ENCODE measurements at regions not wholly inside any gene's neighbourhood (a gene's known extent, or its start where the extent isn't known, plus 50 kb on each side); places are given as distances from the start of the nearest gene placed in this dataset.

DNA sequence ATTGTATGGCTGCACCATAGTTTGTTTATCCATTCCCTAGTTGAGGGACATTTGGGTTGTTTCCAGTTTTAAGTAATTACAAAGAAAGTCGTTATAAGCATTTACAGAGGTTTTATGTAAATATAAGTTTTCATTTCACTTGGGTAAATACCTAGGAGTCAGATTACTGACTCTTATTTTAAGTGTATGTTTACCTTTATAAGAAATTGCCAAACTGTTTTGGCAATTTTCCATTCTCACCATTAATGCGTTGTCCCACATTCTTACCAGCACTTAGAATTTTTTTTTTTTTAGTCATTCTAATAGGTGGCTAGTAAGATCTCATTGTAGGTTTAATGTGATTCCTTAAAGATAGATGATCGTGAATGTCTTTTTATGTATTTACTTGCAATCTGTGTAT lies 121.5 kb upstream of the NR3C2 start:
- H2AFZ ChIP-seq (ENCODE audit: control insufficient read depth, low read depth, low read length): no peak overlapping the region
- ATAC-seq: no peak
- intact Hi-C loops (cut with micrococcal nuclease; ENCODE audit: unreplicated experiment): no loop called here
- no peak overlapping the region for H3K4me2 ChIP-seq (ENCODE audit: control insufficient read depth, insufficient read depth)
- in situ Hi-C loops (cut with MboI): no loop called here
- FAIRE-seq: no peak
- no peaks in the 10 kb centered on the region for H3K4me1 ChIP-seq (ENCODE audit: control insufficient read depth, insufficient read depth, low read length)
- ChIA-PET CTCF (no interaction called here), SMC1A (ENCODE audit: uncharacterized antibody, unreplicated experiment) (no interaction called here), RAD21 (ENCODE audit: unreplicated experiment) (no interaction called here), POLR2A (no interaction called here)
- 2% methylated on average over 3 of the region's 3 CpGs for WGBS (ENCODE audit: insufficient coverage, insufficient replicate concordance, low lambda C conversion rate, missing lambda C conversion rate)
- no peaks in the 10 kb centered on the region for H3K79me2 ChIP-seq (ENCODE audit: control insufficient read depth, insufficient read depth, low read length)
- H3K27me3 ChIP-seq (replicated peaks in 1 of 2; ENCODE audit: control insufficient read depth in 2 of 2, insufficient read depth in 2 of 2, low read length in 1 of 2): no peaks in the 10 kb centered on the region
- H3K27ac ChIP-seq (ENCODE audit: control insufficient read depth, insufficient read depth): no peak overlapping the region
- BruUV-seq (replicated peaks): no TSS peak
- no peak overlapping the region for H3K9ac ChIP-seq (ENCODE audit: control insufficient read depth, insufficient read depth, low read length)
- no peak overlapping the region for H3K4me3 ChIP-seq
- H4K20me1 ChIP-seq (ENCODE audit: control insufficient read depth, insufficient read depth): no peaks in the 10 kb centered on the region
- DNase-seq (ENCODE audit: low read depth, low spot score): no peak
- no peaks in the 10 kb centered on the region for H3K9me3 ChIP-seq (replicated peaks; ENCODE audit: control insufficient read depth, insufficient read depth, low read length)
- H3K36me3 ChIP-seq (ENCODE audit: control insufficient read depth in 2 of 2, insufficient read depth in 2 of 2, low read length in 1 of 2): no peaks in the 10 kb centered on the region
- TF ChIP-seq CHD2 (IDR thresholded peaks at IDR 0.05; ENCODE audit: borderline replicate concordance, low read depth, low read length): no peak
- no peak for TF ChIP-seq CBX3 (IDR thresholded peaks at IDR 0.05; ENCODE audit: borderline replicate concordance, low read depth)
- TF ChIP-seq, protein P1, sequence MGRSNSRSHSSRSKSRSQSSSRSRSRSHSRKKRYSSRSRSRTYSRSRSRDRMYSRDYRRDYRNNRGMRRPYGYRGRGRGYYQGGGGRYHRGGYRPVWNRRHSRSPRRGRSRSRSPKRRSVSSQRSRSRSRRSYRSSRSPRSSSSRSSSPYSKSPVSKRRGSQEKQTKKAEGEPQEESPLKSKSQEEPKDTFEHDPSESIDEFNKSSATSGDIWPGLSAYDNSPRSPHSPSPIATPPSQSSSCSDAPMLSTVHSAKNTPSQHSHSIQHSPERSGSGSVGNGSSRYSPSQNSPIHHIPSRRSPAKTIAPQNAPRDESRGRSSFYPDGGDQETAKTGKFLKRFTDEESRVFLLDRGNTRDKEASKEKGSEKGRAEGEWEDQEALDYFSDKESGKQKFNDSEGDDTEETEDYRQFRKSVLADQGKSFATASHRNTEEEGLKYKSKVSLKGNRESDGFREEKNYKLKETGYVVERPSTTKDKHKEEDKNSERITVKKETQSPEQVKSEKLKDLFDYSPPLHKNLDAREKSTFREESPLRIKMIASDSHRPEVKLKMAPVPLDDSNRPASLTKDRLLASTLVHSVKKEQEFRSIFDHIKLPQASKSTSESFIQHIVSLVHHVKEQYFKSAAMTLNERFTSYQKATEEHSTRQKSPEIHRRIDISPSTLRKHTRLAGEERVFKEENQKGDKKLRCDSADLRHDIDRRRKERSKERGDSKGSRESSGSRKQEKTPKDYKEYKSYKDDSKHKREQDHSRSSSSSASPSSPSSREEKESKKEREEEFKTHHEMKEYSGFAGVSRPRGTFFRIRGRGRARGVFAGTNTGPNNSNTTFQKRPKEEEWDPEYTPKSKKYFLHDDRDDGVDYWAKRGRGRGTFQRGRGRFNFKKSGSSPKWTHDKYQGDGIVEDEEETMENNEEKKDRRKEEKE (IDR thresholded peaks at IDR 0.05): no peak
- TF ChIP-seq, protein P2, sequence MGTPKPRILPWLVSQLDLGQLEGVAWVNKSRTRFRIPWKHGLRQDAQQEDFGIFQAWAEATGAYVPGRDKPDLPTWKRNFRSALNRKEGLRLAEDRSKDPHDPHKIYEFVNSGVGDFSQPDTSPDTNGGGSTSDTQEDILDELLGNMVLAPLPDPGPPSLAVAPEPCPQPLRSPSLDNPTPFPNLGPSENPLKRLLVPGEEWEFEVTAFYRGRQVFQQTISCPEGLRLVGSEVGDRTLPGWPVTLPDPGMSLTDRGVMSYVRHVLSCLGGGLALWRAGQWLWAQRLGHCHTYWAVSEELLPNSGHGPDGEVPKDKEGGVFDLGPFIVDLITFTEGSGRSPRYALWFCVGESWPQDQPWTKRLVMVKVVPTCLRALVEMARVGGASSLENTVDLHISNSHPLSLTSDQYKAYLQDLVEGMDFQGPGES (IDR thresholded peaks at IDR 0.05): no peak
- TF ChIP-seq, protein P3, sequence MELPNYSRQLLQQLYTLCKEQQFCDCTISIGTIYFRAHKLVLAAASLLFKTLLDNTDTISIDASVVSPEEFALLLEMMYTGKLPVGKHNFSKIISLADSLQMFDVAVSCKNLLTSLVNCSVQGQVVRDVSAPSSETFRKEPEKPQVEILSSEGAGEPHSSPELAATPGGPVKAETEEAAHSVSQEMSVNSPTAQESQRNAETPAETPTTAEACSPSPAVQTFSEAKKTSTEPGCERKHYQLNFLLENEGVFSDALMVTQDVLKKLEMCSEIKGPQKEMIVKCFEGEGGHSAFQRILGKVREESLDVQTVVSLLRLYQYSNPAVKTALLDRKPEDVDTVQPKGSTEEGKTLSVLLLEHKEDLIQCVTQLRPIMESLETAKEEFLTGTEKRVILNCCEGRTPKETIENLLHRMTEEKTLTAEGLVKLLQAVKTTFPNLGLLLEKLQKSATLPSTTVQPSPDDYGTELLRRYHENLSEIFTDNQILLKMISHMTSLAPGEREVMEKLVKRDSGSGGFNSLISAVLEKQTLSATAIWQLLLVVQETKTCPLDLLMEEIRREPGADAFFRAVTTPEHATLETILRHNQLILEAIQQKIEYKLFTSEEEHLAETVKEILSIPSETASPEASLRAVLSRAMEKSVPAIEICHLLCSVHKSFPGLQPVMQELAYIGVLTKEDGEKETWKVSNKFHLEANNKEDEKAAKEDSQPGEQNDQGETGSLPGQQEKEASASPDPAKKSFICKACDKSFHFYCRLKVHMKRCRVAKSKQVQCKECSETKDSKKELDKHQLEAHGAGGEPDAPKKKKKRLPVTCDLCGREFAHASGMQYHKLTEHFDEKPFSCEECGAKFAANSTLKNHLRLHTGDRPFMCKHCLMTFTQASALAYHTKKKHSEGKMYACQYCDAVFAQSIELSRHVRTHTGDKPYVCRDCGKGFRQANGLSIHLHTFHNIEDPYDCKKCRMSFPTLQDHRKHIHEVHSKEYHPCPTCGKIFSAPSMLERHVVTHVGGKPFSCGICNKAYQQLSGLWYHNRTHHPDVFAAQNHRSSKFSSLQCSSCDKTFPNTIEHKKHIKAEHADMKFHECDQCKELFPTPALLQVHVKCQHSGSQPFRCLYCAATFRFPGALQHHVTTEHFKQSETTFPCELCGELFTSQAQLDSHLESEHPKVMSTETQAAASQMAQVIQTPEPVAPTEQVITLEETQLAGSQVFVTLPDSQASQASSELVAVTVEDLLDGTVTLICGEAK (IDR thresholded peaks at IDR 0.05; ENCODE audit: borderline replicate concordance): no peak
- TF ChIP-seq YY1 (IDR thresholded peaks at IDR 0.05; ENCODE audit: low read depth, low read length): no peak
- TF ChIP-seq, protein P4, sequence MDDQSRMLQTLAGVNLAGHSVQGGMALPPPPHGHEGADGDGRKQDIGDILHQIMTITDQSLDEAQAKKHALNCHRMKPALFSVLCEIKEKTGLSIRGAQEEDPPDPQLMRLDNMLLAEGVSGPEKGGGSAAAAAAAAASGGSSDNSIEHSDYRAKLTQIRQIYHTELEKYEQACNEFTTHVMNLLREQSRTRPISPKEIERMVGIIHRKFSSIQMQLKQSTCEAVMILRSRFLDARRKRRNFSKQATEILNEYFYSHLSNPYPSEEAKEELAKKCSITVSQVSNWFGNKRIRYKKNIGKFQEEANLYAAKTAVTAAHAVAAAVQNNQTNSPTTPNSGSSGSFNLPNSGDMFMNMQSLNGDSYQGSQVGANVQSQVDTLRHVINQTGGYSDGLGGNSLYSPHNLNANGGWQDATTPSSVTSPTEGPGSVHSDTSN (IDR thresholded peaks at IDR 0.05; ENCODE audit: insufficient replicate concordance, low read depth, low read length): no peak
- no peak for TF ChIP-seq SUPT20H (IDR thresholded peaks at IDR 0.05; ENCODE audit: borderline replicate concordance, control insufficient read depth, low read depth, low read length)
- TF ChIP-seq, protein P5, sequence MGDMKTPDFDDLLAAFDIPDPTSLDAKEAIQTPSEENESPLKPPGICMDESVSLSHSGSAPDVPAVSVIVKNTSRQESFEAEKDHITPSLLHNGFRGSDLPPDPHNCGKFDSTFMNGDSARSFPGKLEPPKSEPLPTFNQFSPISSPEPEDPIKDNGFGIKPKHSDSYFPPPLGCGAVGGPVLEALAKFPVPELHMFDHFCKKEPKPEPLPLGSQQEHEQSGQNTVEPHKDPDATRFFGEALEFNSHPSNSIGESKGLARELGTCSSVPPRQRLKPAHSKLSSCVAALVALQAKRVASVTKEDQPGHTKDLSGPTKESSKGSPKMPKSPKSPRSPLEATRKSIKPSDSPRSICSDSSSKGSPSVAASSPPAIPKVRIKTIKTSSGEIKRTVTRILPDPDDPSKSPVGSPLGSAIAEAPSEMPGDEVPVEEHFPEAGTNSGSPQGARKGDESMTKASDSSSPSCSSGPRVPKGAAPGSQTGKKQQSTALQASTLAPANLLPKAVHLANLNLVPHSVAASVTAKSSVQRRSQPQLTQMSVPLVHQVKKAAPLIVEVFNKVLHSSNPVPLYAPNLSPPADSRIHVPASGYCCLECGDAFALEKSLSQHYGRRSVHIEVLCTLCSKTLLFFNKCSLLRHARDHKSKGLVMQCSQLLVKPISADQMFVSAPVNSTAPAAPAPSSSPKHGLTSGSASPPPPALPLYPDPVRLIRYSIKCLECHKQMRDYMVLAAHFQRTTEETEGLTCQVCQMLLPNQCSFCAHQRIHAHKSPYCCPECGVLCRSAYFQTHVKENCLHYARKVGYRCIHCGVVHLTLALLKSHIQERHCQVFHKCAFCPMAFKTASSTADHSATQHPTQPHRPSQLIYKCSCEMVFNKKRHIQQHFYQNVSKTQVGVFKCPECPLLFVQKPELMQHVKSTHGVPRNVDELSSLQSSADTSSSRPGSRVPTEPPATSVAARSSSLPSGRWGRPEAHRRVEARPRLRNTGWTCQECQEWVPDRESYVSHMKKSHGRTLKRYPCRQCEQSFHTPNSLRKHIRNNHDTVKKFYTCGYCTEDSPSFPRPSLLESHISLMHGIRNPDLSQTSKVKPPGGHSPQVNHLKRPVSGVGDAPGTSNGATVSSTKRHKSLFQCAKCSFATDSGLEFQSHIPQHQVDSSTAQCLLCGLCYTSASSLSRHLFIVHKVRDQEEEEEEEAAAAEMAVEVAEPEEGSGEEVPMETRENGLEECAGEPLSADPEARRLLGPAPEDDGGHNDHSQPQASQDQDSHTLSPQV (IDR thresholded peaks at IDR 0.05): no peak
- TF ChIP-seq TCF3 (IDR thresholded peaks at IDR 0.05; ENCODE audit: borderline replicate concordance, insufficient read depth, low read depth, low read length): no peak

All from GM12878 (cell line).